ENCODE measurements at regions not wholly inside any gene's neighbourhood (a gene's known extent, or its start where the extent isn't known, plus 50 kb on each side); places are given as distances from the start of the nearest gene placed in this dataset.
"Not testable (repeated sequence)": the region's sequence is repeated elsewhere in the genome, so short reads cannot be mapped to it uniquely, and the experiment has no call there.

DNA sequence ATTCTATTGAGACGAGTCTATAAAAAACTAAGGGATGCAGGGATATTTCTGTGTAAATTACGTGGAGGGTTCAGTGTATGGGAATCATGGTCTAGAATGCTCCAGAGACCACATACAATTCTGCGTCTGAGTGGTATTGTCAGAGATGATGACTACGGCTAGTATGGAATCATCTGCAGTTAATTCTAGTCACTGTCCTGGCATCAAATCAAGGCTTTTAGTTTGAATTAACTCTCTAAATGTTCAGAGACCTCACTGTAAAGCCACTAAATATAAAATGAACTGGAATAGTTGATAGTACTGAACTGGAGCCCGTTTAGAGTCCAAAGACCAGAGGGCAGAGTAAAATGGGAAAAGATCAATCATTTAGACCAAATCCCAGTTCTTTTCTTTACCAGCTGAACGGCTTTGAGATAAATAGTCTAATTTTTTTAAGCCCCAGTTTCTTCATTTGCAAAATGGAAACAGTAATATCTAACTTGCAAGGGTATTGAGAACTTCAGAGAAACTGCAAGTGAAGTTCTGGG, 599.8 kb downstream of the EBF1 start:
- in situ Hi-C loops (cut with HindIII; ENCODE audit: low pct_ligation_motif_present, low pct_unique_long_range_greater_than_20kb, low sequenced_read_pairs): no loop called here
- DNase-seq: no peak

- in situ Hi-C loops (cut with HindIII; ENCODE audit: low pct_ligation_motif_present, low pct_unique_long_range_greater_than_20kb, low sequenced_read_pairs): no loop called here
- DNase-seq: no peak
Measured at GRCh38 chr5:158499075-158499891, 600.4 kb downstream of the EBF1 start.

DNA sequence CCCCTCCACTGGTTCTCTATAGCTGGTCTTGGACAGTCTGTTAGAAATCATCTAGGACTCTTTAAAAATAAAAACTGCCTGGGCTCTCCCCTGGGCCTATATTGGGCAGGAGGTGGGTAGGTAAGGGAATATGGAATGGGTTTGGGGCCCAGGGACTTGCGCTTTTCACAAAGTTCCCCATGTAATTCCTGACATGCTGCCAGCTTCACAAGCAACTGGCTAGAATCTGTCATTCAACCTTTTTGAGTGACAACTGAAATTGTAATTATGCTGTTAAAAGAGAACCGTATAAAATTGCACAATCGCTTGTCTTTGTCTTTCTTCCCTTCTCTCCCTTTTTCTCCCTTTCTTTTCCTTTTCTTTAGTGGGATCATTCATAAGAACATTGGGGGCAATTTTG, 603.1 kb downstream of the EBF1 start:
- in situ Hi-C loops (cut with HindIII; ENCODE audit: low pct_ligation_motif_present, low pct_unique_long_range_greater_than_20kb, low sequenced_read_pairs): no loop called here
- DNase-seq: no peak

GRCh38 chr5:158494541-158494940, 605.2 kb downstream of the EBF1 start:
- DNase-seq: no peak
- in situ Hi-C loops (cut with HindIII; ENCODE audit: low pct_ligation_motif_present, low pct_unique_long_range_greater_than_20kb, low sequenced_read_pairs): no loop called here

DNA sequence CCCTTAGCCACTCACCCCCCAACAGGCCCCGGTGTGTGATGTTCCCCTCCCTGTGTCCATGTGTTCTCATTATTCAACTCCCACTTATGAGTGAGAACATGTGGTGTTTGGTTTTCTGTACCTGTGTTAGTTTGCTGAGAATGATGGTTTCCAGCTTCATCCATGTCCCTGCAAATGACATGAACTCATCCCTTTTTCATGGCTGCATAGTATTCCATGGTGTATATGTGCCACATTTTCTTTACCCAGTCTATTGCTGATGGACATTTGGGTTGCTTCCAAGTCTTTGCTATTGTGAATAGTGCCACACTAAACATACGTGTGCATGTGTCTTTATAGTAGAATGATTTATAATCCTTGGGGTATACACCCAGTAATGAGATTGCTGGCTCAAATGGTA, 605.7 kb downstream of the EBF1 start:
- in situ Hi-C loops (cut with HindIII; ENCODE audit: low pct_ligation_motif_present, low pct_unique_long_range_greater_than_20kb, low sequenced_read_pairs); DNase-seq: not testable (repeated sequence)

- no peak for DNase-seq
- in situ Hi-C loops (cut with HindIII; ENCODE audit: low pct_ligation_motif_present, low pct_unique_long_range_greater_than_20kb, low sequenced_read_pairs): no loop called here
Measured at GRCh38 chr5:158492841-158493242, 606.9 kb downstream of the EBF1 start.

DNA sequence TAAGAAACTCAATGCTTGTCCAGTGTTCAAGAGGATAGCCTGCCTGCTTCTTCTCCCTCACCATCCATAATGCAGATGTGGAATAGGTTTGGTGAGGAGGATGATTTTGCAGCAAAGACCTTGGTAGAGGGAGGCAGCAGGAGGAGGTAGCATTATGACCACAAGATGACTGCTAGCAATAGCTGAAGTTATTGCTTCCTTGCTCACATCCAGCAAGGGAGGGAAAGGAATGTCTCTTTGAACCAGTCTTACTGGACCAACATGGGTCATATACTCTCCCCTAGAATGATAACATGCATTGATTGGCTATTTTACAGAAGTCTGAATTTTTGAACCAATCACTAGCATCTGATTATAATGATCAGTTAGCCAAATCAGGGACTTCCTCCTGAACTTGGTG, 607.6 kb downstream of the EBF1 start:
- no peak for DNase-seq
- in situ Hi-C loops (cut with HindIII; ENCODE audit: low pct_ligation_motif_present, low pct_unique_long_range_greater_than_20kb, low sequenced_read_pairs): no loop called here

DNA sequence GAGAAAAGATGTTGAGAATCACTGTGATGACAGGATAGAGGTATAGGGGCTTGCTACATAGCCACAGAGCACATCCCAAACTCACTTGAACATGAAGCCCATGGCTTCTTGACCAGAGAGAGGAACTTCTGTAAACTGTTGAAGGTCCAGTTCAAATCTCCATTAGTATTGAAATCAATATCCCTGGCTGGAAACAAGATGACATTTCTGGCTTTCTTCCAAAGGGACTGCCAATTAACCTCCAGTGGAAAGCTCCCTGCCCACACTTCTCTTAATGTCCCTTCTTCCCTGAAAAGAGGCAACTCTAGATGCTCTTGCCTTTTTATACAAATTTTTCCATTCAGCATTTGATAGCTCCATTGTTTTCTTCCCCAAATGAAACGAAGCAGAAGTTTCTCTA, 612.1 kb downstream of the EBF1 start:
- in situ Hi-C loops (cut with HindIII; ENCODE audit: low pct_ligation_motif_present, low pct_unique_long_range_greater_than_20kb, low sequenced_read_pairs): no loop called here
- no peak for DNase-seq

GRCh38 chr5:158487156-158487555, 612.6 kb downstream of the EBF1 start:
- in situ Hi-C loops (cut with HindIII; ENCODE audit: low pct_ligation_motif_present, low pct_unique_long_range_greater_than_20kb, low sequenced_read_pairs): no loop called here
- DNase-seq: no peak

GRCh38 chr5:158486566-158486965, 613.1 kb downstream of the EBF1 start:
- in situ Hi-C loops (cut with HindIII; ENCODE audit: low pct_ligation_motif_present, low pct_unique_long_range_greater_than_20kb, low sequenced_read_pairs): no loop called here
- no peak for DNase-seq

GRCh38 chr5:158485604-158486081, 614.1 kb downstream of the EBF1 start:
- in situ Hi-C loops (cut with HindIII; ENCODE audit: low pct_ligation_motif_present, low pct_unique_long_range_greater_than_20kb, low sequenced_read_pairs): no loop called here
- no peak for DNase-seq

GRCh38 chr5:158485047-158485446, 614.7 kb downstream of the EBF1 start:
- in situ Hi-C loops (cut with HindIII; ENCODE audit: low pct_ligation_motif_present, low pct_unique_long_range_greater_than_20kb, low sequenced_read_pairs): no loop called here
- no peak for DNase-seq

GRCh38 chr5:158484150-158484549, 615.6 kb downstream of the EBF1 start:
- DNase-seq: no peak
- in situ Hi-C loops (cut with HindIII; ENCODE audit: low pct_ligation_motif_present, low pct_unique_long_range_greater_than_20kb, low sequenced_read_pairs): no loop called here

GRCh38 chr5:158483281-158483860, 616.3 kb downstream of the EBF1 start:
- in situ Hi-C loops (cut with HindIII; ENCODE audit: low pct_ligation_motif_present, low pct_unique_long_range_greater_than_20kb, low sequenced_read_pairs): no loop called here
- no peak for DNase-seq

DNA sequence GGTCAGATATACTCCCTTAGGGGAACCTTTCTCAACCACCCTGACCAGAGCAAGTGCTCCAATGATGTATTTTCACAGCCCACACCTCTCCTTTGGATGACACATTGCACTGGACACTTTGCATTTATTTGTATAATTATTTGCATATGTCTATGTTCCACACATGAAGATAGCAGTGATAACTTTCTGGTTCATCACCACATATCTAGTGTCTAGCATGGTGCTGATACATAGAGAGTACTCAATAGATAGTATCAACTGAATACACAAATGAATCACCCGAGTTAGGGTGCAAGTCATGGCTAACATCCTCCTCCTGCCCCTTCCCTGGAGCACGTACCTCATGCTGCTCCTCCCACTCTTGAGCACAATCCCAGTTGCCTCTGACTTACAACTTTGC, 617.6 kb downstream of the EBF1 start:
- no peak for DNase-seq
- in situ Hi-C loops (cut with HindIII; ENCODE audit: low pct_ligation_motif_present, low pct_unique_long_range_greater_than_20kb, low sequenced_read_pairs): no loop called here

DNA sequence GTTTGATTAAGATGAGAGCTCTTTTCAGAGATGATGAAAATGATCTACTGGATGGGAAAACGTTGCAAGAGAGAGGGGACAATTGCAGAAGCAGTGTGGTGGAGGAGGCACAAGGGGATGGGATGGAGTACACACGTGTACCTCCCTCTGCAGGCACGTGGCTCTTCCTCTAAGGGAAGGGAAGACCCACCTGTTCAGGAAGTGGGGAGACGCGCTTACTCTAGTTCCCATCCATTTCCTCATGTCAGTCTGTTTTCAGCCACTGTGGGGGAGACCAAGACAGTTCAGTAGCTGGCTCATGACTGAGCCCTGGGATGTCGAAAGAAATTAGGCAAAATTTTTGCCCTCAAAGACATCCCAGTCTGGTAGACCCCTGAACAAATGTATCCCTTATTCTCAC, 619.2 kb upstream of the CLINT1 start:
- in situ Hi-C loops (cut with HindIII; ENCODE audit: low pct_ligation_motif_present, low pct_unique_long_range_greater_than_20kb, low sequenced_read_pairs): no loop called here

DNA sequence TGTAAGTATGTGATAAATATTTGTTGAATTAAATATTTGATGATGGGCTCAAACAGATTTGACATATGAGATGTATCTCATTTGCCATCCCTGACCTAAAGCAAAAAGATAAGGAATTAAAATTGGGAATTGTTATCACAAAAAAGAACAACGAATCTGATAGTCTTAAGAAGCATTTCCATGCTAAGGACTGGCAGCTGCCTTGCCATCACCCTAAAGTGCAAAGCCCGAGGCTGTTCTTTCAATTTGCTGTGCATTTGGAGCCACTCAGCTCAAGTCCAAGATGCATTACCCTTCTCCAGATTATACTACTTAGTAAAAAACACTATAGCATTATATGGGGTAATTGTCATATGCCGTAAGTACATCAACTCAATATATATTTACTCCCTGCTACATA, 618.3 kb upstream of the CLINT1 start:
- DNase-seq: no peak
- in situ Hi-C loops (cut with HindIII; ENCODE audit: low pct_ligation_motif_present, low pct_unique_long_range_greater_than_20kb, low sequenced_read_pairs): no loop called here

More for the DNA sequence above, 619.2 kb upstream of the CLINT1 start:
- DNase-seq: no peak

DNA sequence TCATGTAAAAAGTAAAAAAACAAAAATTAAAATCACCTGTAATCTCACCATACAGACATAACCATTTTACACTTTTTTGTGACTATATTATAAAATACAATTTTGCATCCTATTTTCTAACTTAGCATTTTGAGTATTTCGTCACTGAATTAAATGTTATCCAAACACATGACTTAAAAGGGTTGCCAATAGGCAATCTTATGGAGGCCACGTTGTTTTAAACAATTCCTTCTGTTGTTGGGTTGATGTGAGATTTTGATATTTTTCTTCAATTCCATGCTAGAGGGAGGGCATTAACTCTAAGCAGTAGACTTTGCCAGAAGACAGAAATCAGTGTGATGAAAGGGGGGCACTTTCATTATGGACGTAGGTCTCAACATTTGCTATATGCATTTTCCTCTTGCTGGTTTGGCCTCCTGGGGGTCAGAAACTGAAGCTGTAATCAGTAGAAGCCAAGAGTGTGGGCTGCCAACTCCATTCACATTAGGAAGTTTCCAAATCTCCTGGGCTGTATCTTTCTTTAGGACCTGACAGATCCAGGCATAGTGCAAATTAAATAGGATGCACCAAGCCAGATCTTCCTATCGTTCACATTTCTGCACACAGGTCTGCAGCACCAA, 614.2 kb upstream of the CLINT1 start:
- DNase-seq: no peak
- in situ Hi-C loops (cut with HindIII; ENCODE audit: low pct_ligation_motif_present, low pct_unique_long_range_greater_than_20kb, low sequenced_read_pairs): no loop called here

- in situ Hi-C loops (cut with HindIII; ENCODE audit: low pct_ligation_motif_present, low pct_unique_long_range_greater_than_20kb, low sequenced_read_pairs): no loop called here
- DNase-seq: no peak
Measured at GRCh38 chr5:158471535-158471924, 612.6 kb upstream of the CLINT1 start.

All from ACHN (cell line).